NB4 (cell line): ENCODE measurements at regions not wholly inside any gene's neighbourhood (a gene's known extent, or its start where the extent isn't known, plus 50 kb on each side); places are given as distances from the start of the nearest gene placed in this dataset.

Source experiments
- CTCF ChIP-seq: IDR thresholded peaks from one replicate; pipeline ENCODE4 v1.5.1; 2012; ENCODE audit warnings: low read depth, low read length
- MAX ChIP-seq: IDR thresholded peaks from 2 replicates; pipeline ENCODE4 v1.6.1; 2011; ENCODE audit warnings: low read depth, low read length
- MYC ChIP-seq: IDR thresholded peaks from 2 replicates; pipeline ENCODE4 v1.6.1; 2011; ENCODE audit warnings: low read depth, low read length
- POLR2A ChIP-seq: IDR thresholded peaks from 2 replicates; pipeline ENCODE4 v1.6.1; 2011; ENCODE audit warnings: mild to moderate bottlenecking; ENCODE audit not compliant: insufficient read length; ENCODE audit errors: extremely low read depth

GRCh38 chr14:54116972-54117371, 160.3 kb upstream of the BMP4 start:
- TF ChIP-seq CTCF: no peak
- TF ChIP-seq MAX: no peak
- TF ChIP-seq POLR2A: no peak
- no peak for TF ChIP-seq MYC
